Adrenal gland (tissue), 5 donors: ENCODE measurements at regions not wholly inside any gene's neighbourhood (a gene's known extent, or its start where the extent isn't known, plus 50 kb on each side); places are given as distances from the start of the nearest gene placed in this dataset.

Experiments used
- CTCF ChIP-seq, 6 experiments: fragments of 450-650 bp in 4 of 6; fragments of 200-600 bp in 2 of 6; sonication (generic) in 1 of 6; IDR thresholded peaks; 1 replicate in 5 of 6; 2 replicates in 1 of 6; pipeline versions ENCODE4 v1.5.1 to v1.8.0; 2016 to 2021; ENCODE audit warnings: antibody characterized with exemption in 6 of 6, mild to moderate bottlenecking in 2 of 6, moderate library complexity in 1 of 6
- POLR2A ChIP-seq, 2 donors: fragments of 450-650 bp; IDR thresholded peaks; one replicate each; pipeline ENCODE4 v1.6.1; 2017; ENCODE audit warnings: antibody characterized with exemption in 2 of 2, mild to moderate bottlenecking in 2 of 2, moderate library complexity in 1 of 2
- donor health status: DM: no; HTN: no; CAD: no.

- TF ChIP-seq CTCF (IDR thresholded peaks at IDR 0.05): no peak
- TF ChIP-seq POLR2A (IDR thresholded peaks at IDR 0.05): no peak
Measured at GRCh38 chr13:18993884-18994660, 187.6 kb downstream of the TUBA3C start.
